Myocyte (in vitro differentiated cells): ENCODE measurements at regions not wholly inside any gene's neighbourhood (a gene's known extent, or its start where the extent isn't known, plus 50 kb on each side); places are given as distances from the start of the nearest gene placed in this dataset.
A peak's percentile ranks its signal among the peaks of the same experiment; 100 is the strongest.

ENCODE experiments used
- DNase-seq: peaks from one replicate; pipeline ENCODE4 v3.0.0-alpha.2; 2012; ENCODE audit warnings: low read depth

DNA sequence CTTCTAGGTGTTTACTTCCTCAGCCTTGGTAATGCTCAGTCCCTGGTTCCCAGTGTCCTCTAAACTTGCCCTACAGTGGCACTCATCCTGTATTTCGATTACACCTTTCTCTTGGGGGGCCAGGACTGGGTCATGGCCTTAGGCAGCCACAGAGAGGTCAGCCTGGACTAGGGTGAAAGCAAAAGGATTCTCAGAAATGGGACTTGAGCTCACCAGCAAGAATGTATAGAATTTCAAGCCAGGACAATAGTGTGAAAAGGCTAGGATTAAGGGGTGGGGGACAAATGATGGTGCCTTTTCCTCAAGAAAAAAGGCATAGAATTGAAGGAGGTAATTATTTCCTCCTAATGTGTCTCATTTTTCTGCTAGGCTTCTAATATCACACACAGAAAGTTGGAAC lies 166.8 kb upstream of the RUNX1 start:
- no peak for DNase-seq

DNA sequence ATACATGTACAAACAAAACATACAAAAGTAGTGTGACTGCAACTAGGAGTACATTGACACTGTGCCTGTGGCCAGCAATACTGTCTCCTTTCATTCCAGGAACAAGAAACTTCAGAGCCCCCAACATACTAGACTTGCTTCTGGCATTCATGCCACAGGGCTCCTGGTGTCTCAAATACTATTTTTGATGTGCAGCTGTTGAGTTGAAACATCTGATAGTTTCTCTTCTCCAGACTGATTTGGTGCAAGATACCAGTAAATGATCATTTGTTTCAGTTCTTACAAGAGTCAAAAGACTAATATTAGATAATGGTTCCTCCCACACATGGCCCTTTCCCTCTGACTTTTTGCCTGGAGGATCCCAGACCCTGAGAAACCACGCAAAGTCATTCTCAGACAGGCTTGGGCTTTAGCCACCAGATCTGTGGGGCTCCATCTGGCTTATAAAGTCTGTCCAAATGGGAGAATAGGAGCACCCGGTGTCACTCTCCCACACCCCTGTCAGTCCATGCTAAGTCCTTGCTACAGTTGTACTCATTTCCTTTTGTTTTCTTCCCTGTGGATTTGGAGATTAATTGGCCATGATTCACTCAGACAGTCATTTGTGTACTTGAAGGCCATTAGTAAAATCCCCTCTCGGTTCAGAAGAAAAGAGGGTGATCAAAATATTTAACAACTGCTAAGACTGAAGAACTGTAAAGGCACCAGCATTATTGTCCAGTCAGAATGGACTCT lies 163.5 kb upstream of the RUNX1 start:
- DNase-seq: peak; percentile 90

DNA sequence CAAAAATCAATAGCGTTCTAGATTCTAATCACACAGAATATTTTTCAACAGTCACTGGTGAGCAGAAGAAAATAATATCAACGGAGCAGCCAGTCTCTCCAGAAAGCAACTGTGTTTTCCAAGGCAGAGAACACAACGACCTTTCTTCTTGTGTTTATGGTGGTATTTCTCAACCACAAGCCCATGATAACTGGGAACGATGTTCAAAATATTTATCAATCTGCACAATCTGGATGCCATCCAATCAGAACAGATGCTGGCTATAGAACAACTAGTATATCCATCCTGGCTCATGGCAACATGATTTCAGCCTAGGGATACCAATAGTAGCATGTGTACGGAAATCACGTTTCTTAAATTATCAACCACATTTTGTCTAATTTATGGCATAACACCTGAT lies 162.7 kb upstream of the RUNX1 start:
- DNase-seq: peak; percentile 71

DNA sequence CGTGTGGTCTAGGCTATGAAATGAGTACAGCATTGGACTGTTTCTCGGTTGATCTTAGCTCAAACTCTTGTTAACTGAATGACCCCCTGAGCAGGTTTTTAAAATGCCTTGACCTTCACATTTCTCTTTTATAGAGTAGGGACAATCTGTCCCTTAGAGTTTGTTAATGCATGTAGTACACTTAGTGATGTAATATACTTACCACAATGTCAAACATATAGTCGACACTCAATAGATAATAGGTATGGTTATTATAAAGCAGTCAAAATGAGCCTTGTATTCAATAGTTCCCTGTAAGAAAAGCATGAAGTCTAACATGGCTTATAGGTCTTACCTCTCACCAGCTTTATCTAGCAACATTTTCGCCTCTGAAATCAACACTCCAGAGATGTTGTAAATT lies 161.0 kb upstream of the RUNX1 start:
- no peak for DNase-seq

DNA sequence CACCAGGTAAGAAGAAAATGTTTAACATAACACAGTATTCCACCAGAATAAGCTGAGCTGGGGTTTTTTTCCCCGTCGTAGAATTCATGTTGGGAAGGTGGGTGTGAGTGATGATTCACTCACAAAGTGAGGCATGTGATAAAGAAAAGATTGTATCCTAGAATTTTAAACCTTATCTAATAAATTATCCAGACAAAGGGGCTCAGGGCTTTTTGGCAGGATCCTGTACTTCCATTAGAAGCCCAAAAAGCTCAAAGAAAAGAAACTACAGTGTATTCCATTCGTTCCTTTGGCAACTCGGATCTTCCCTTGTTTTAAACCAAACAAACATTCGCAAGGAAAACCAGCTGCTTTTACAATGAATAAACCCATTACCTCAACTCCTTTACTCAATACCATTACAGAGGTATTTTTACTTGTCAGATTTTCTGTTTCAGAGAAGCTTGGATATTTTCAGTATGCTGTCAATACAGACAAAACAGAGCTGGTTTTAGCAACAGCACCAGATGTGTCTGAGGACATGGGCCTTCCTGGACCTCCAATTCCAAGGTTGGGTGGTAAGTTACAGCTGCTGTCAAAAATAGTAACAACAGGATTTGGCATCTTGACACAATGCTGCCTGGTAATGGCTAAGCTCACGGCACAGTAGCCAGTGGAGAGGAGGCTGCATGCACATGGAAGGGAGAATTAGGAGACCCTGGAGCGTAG lies 159.9 kb upstream of the RUNX1 start:
- DNase-seq: peak; percentile 93

DNA sequence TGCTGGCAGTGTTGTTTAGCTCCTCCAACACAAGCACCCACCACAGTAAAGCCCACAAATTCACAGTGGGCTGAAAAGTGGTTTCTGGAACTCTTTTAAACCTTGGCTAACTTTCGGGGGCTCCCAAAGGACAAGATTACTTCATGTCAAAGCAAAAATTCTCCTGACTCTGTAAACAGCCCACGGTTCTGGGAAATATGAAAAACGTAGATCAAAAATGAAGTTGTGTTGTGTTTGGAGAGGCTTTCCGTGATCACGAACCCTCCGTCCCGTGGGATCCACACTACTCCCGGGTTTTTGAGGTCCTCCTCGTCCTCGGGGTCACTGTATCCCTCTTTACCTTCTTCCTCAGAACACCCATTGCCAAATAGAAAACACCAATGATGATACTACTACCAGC lies 159.0 kb upstream of the RUNX1 start:
- DNase-seq: no peak

DNA sequence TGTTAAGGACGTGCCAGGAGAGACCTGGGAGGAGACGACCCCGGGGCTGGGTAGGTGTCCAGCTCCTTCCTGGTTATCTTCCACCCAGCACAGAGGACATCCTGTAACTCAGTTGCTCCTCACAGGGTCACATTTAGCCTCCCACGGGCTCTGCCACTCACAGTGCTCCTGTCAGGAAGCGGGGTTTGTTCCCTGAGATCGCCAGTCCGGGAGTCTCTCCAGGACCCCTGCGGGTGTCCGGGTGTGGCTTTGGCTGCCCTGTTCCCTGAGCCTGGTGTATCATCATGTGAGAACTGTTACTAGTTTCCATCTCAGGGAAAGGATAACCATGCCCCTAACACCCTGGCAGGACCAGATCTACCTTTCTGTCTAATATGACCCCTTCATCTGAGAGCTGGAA lies 158.2 kb upstream of the RUNX1 start:
- peak; percentile 59 for DNase-seq

DNA sequence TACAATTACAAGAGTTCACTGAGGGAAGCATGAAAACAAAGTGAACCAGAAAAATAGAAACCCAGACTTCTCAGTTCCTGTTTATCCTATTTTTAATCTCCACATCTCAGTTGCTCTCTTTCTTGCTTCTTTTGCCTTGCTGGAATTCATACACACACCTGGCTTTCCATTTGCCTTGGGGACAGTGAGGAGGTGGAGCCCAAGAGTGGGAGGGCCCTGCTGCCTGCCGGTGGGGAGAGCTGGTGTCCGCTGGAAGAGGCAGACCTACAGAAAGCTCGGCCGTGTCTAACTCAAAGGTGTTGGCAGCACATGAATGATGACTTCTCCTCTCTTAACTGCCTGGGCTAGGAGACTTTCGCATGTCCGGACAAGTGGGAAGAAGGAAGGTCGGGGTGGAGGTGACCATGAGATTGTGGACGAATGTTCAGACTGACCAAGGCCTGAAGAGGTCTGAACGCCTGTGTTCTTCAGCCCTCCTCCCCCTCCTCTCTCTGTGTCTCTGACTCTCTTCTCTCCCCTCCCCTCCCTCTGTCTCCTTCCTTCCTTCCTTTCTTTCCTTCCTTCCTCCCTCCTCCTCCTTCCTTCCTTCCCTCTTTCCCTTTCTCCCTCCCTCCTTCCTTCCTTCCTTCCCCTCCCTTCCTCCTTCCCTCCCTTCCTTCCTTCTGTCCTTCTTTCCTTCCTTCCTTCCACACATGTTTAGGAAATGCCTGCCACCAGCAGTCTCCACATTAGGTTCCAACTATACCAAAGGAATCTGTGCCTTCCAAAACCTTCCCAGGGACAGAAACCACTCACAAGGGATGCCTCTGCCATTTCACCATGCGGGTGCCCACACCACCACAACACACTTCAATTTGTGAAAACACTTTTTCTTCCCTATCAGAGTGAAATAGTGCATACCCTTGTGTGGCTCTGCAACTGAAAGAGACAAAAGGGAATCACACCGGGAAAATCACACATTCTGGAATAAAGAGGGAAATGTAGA lies 157.3 kb upstream of the RUNX1 start:
- peak; percentile 75 for DNase-seq

DNA sequence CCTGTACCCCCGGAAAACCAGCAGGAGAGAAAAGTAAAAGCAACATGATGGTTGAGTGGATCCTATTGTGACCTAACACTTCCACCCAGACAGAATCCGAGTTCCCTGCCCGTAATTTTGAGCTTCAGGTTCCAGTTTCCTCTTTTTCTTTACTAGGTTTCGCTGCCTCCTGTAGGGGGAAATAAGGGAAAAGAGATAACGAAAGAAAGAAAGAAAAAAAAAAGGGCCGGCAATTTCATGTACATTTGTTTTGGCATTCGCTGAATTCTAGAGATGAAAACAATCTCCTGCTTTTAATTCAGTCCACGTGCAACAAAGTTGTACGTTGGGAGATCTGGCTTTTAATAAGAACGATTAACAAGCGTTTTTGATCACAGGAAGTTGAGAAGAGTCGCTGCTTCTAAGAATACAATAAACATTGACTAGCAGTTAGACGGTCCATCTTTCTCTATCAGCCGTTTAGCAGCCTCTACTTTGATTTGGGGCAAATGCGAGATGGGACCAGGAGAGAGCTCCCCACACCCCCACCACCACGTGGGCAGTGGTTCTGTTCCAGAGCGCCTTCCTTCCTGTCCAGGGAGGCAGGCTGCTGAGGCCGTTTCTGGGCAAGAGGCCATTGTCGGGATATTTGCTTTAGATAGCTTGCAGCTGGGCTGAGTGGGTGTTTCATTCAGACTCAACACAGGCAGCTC lies 155.9 kb upstream of the RUNX1 start:
- DNase-seq: peak; percentile 63

DNA sequence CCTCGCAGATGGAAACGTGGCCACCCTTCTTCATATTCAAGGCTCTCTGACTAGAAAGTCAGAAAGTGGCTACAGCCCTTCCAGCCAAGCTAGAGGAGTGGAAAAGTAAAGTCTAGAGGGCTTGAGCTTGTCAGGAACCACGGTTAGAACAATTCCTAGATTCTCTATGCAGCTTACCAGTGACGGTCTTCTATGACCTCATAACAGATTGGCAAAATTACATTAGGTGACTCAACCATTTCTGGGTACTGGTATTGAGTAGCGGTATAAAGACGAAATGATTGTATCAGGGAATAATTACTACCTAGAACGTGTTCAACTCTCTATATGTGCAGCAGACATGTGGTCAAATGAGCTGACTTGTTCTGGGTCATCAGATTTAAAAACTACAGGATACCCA lies 155.0 kb upstream of the RUNX1 start:
- no peak for DNase-seq

DNA sequence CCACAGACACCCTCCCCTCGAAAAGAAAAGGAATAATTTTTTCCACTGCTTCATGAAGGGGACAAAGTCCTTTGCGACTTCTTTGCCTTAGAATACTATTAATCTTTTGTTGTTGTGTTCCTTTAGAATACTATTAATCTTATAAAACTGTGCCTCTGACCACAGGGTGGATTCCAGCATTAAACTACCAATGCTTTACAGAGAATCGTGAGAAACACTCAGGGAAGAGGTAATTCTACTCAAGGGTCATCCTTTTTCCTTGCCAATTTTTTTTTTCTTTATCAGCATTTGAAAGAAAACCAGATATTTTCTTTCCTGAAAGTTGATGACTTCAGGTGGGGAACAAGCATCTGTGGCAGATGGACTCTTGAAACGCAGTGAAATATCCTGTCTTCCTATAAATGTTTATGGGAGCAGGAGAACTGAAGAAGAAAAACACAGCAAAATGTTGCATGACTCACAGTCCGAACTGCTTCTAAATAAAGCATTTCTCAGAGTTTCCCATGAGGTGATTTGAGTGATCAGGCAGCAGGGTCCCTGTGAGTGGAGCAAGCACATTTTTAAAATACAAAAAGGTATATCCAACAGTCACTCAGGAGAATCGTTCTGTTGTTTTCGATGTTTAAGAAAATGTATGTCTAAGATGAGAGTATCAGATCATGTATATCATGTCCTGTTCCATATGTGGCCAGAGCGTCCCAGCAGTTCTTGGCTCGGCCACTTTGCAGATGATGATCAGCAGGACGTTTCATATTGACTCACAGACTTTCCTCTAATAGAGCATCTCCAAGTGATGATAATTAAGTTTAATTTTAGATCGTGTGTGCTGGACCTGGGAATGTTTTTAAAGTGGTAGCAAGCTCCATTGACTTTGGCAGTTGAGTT lies 154.2 kb upstream of the RUNX1 start:
- DNase-seq: peak; percentile 90

DNA sequence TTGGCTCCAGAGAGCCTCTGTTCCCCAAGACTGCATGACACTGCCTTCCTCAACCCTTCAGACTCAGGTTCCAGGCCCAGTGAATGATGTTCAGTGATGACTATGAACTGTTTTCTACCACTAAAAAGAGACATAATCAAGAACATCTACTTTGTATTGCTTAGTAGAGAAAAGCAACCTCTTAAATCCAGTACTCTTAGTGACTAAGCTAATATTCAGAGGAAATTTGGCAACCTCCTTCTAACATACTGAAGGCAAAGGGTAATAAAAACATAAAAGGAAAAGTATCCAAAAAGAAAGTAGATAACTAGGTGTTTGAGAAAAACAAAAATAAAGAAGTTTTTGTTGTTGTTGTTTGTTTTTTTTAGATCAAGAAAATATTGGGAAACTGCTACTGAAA lies 153.3 kb upstream of the RUNX1 start:
- no peak for DNase-seq

DNA sequence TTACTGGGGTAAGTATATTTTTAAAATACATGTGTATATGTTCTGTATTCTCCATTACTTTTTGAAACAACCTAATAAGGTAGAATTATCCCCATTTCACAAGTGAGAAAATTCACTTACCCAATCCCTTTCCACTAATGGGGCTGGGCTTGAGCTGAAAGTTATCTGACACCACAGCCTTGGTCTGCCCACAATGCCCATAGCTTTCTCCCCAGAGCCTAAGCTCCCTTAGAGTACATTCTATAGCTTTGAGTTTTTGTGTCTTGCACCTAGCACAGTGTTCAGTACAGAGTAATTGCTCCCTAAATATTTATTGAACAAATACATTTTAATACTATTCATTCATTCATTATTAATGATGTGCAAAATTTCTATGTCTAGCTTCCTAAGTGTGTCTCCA lies 152.7 kb upstream of the RUNX1 start:
- no peak for DNase-seq

DNA sequence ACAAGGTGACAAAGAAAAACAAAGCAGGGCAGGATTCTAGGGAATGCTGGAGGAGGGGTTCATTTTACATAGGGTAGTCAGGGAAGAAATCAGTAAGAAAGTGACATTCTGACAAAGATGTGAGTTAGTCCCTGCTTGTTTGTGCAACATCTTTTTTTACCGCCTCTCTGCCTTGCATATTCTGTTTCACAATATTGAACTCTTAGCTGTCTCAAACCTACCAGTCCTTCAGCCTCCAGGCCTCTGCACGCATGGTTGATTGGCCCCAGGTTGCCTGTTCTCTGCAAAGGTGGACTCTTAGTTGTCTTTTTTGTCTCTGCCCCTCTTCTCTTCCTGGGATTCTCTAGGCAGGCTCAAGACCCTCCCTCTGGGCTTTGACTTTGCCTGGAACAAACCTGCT lies 152.2 kb upstream of the RUNX1 start:
- no peak for DNase-seq

DNA sequence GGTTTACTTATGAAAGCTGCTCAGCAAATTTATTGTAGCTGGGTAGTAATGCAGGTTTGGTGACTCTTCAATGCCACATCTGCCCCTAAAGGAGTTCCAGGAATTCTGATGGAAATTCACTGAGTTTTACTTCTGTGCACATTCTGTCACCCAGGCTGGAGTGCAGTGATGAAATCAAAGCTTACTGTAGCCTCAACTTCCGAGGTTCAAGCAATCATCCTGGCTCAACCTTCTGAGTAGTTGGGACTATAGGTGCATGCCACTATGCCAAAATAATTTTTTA lies 150.6 kb upstream of the RUNX1 start:
- no peak for DNase-seq

DNA sequence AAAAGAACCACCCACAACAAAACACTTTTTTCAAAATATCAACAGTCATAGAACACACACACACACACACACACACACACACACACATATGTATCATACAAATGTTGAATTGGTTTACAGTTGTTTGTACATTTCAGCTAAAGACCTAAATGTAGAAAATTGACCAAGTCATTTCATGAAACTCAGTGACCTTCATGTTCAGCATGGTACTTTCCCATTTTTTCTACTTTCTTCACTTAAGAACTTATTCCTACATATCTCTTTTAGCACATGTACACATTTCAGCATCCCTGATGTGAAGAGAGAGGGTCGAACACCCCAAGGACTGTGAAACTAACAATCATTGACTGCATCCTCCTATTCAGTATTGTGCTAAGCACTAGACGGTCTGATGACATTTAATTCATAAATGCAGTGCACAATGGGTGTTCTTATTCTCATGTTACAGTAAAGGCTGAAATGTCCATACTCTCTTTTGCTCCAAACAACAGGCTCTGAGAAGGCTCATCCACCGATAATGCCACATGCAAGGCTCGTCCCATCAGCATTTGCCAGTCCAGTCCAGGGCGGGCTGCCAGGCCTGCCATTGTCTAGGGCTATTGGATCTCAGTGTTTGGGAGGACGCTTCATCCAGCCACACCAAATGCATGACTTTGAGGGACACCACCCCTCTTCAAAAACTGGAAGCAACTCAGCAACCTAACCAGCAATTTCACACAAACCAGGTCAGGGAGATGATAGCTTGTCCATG lies 150.1 kb upstream of the RUNX1 start:
- DNase-seq: no peak

DNA sequence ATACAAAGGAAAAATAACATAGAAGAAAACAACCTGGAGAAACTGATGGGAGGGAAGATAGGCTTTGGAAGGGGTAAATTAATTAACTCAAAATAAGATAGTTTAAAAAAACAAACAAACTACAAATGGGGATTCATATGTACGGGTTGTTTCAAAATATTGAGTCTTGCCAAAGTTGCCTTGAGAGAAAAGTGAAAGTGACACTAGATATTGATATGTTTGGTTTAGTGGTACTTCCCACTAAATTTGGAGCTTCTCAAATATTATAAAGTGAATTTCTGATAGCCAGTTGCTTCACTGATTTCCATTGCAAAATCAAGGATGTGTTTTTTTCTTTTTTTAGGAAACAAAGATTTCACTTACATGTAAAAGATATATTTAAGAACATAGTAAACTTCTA lies 149.5 kb upstream of the RUNX1 start:
- no peak for DNase-seq

DNA sequence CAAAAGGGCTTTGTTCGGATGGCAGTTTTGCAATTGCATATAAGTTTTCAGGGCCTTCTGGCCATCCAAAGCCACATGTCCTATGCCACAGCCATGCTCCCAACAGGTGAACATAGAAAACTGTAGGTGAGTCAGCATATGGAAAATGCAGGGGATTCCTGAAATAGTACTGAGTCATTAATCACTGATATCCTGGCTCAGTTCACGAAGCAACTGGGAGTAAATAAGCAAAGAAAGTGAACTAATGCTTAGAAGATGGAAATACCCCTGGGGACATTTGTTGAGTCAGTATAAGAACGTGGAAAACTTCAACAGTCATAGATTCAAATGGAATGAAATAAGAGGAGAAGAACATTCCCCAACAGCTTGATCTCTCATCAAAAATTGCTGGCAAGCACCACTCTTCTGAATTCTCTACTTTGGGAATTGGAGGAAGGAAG lies 148.9 kb upstream of the RUNX1 start:
- DNase-seq: peak; percentile 84

DNA sequence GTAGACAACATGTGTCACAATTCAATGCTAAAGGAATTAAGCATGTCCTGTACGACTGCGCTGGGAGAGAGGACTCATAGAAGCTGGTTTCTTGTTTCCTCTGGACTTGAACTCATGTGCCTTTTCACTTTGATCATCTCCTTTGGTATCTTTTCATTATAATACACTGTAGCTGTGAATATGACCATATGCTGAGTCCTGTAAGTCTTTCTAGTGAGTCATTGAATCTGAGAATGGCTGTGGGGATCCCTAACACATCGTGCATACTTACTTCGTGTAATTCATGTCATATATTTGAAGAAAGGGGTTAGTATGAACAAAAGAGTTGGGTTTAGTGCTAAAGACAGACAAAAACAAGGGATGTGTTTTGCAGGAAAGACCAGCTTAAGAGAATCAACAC lies 148.1 kb upstream of the RUNX1 start:
- DNase-seq: no peak

DNA sequence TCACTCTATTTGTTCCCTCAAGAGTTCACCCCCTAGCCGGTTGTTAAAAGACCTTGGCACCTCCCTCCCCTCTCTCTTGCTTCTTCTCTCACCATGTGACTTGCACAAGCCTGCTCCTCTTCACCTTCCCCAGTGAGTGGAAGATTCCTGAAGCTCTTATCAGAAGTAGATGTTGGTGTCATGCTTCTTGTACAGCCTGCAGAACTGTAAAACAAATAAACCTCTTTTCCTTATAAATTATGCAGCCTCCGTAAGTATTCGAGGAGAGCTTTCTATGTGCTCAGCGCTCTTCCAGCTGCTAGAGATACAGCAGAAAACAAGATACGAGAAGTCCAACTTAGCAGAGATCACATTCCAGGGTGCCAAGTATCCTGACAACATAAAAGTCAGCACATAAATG lies 147.0 kb upstream of the RUNX1 start:
- DNase-seq: no peak
